Suprapubic skin (tissue), 4 donors: ENCODE measurements at regions not wholly inside any gene's neighbourhood (a gene's known extent, or its start where the extent isn't known, plus 50 kb on each side); places are given as distances from the start of the nearest gene placed in this dataset.

ENCODE experiments used
- CTCF ChIP-seq, 2 donors: fragments of 200-600 bp in 1 of 2; fragments of 450-650 bp in 1 of 2; sonication (generic) in 1 of 2; IDR thresholded peaks; one replicate each; pipeline ENCODE4 v1.5.1; 2016 to 2019; ENCODE audit warnings: antibody characterized with exemption in 2 of 2, mild to moderate bottlenecking in 1 of 2, moderate library complexity in 1 of 2
- POLR2A ChIP-seq, 2 donors: fragments of 450-650 bp; IDR thresholded peaks; one replicate each; pipeline ENCODE4 v1.6.1; 2017; ENCODE audit warnings: antibody characterized with exemption in 2 of 2, mild to moderate bottlenecking in 2 of 2, moderate library complexity in 2 of 2
- POLR2AphosphoS5 ChIP-seq, 3 donors: sonication (generic); formaldehyde crosslinking; IDR thresholded peaks; one replicate each; pipeline ENCODE4 v1.6.1; 2017; ENCODE audit warnings: antibody characterized with exemption in 3 of 3

DNA sequence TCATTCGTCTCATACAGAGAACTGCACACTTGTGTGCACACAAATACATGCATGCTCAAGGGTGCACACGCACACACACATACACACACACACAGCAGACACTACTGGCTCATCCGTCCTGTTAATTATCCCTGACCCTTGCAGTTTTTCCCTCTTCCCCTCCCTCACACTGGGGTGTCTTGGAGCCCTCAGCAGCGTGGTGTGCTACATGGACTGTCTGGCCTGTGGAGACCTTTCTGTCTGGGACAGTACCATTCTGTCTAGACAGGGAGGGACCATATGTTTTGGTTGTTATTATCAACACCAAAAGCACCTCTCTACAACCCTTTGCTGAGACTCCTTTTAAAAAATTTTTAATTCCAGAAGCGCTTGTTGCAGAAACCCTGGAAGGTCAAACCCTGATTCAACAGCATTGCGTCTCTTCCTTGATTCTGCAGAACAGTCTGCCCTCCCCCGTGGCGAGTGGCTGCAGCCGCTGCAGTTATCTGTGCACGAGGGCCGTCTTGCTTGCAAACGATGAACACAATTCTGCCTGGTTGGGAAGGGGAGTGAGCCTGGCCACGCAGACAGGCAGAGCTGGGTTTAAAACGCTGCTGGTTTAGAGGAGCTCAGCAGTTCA lies 374.0 kb downstream of the IRS2 start:
- TF ChIP-seq CTCF (IDR thresholded peaks at IDR 0.05), result no peak
- TF ChIP-seq POLR2A (IDR thresholded peaks at IDR 0.05), result no peak
- no peak for TF ChIP-seq POLR2AphosphoS5 (IDR thresholded peaks at IDR 0.05)
